ENCODE measurements at regions not wholly inside any gene's neighbourhood (a gene's known extent, or its start where the extent isn't known, plus 50 kb on each side); places are given as distances from the start of the nearest gene placed in this dataset.

GRCh38 chr1:82317671-82318070, 516.9 kb downstream of the ADGRL2 start:
- TF ChIP-seq CTCF (conservative IDR thresholded peaks at IDR 0.05) (no peak), ZFX (IDR thresholded peaks at IDR 0.05) (no peak)

All from C4-2B (cell line).